ENCODE measurements at regions not wholly inside any gene's neighbourhood (a gene's known extent, or its start where the extent isn't known, plus 50 kb on each side); places are given as distances from the start of the nearest gene placed in this dataset.

DNA sequence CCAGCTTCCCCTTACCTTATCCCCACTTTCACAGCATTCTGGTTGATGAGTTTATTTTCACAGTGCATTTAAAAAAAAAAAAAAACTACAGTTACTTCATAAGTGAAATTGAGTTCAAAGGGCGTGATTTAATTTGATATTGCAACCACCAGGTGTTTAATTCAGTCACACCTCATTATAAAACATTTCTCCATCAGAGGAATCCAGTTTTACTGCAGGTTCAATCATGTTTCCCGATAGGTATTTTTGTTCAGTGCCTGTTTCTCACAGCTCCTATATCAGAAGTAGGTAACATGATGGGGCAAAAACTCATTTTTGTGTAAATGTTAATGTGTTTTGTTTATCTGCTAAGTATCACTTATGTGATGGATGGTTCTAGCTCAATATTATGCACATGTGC lies 102.3 kb upstream of the PCDH7 start:
- DNase-seq (ENCODE audit: low read depth), result peak; percentile 54
- no peak overlapping the region for H3K4me3 ChIP-seq (ENCODE audit: low read length)
- TF ChIP-seq, protein P1, sequence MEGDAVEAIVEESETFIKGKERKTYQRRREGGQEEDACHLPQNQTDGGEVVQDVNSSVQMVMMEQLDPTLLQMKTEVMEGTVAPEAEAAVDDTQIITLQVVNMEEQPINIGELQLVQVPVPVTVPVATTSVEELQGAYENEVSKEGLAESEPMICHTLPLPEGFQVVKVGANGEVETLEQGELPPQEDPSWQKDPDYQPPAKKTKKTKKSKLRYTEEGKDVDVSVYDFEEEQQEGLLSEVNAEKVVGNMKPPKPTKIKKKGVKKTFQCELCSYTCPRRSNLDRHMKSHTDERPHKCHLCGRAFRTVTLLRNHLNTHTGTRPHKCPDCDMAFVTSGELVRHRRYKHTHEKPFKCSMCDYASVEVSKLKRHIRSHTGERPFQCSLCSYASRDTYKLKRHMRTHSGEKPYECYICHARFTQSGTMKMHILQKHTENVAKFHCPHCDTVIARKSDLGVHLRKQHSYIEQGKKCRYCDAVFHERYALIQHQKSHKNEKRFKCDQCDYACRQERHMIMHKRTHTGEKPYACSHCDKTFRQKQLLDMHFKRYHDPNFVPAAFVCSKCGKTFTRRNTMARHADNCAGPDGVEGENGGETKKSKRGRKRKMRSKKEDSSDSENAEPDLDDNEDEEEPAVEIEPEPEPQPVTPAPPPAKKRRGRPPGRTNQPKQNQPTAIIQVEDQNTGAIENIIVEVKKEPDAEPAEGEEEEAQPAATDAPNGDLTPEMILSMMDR (IDR thresholded peaks at IDR 0.05; ENCODE audit: insufficient read depth, low read depth, low read length, missing control alignments), result no peak

DNA sequence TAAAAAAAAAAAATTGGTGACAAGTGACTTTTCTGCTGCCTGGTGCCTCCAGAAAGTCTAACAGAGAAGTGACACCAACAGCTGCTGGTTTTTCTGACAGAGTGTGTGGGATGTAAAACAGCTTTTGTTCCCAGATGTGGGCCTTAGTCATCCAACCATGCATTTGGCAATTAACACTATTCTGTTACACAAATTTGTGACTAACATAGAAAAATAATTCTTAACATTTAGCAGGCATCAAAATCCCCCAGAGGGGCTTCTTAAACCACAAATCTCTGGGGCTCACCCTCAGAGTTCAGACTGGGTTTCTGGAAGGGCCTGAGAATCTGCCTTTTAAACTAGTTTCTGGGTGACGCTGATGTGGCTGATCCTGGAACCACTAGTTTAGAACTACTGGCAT lies 100.5 kb upstream of the PCDH7 start:
- TF ChIP-seq, protein P1 (IDR thresholded peaks at IDR 0.05; ENCODE audit: insufficient read depth, low read depth, low read length, missing control alignments), result no peak
- DNase-seq (ENCODE audit: low read depth), result peak; percentile 42
- H3K4me3 ChIP-seq (ENCODE audit: low read length), result no peak overlapping the region

DNA sequence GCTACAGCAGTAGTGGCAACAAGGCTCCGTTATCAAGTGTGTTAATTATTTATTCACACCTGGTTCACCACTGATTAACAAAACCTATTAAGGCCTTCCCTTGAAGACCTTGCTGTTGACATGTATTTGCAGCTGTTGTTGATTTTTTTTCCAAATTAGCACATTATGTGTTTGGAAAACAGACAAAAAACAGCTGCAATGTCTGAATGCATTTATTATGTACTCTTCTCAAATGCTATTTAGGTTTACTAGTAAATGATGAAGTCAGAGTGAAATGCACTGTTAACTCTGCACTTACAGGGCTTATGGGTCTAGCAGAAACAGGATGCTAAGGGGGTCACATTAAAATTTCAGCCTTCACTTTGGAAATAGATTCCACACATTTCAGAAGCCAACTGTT lies 99.5 kb upstream of the PCDH7 start:
- DNase-seq (ENCODE audit: low read depth), result no peak
- H3K4me3 ChIP-seq (ENCODE audit: low read length), result no peak overlapping the region
- TF ChIP-seq, protein P1 (IDR thresholded peaks at IDR 0.05; ENCODE audit: insufficient read depth, low read depth, low read length, missing control alignments), result no peak

DNA sequence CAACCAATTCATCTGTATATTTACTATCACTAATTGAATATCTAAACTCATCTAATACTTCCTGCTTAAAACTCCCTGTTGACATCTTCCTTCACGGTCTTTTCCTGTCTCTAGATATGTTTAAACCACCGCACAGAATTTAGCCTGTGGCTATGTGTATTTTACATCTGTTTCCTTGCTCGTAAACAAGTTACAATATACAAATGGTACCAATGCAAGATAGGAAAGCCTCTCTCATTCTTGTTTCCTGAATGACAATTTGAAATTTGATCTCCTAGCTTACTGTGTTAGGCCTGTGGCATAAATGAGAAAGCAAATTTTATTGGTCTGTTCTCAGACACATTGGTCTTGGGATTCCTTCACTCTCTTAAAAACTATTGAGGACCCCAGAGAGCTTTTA lies 89.7 kb upstream of the PCDH7 start:
- TF ChIP-seq, protein P1 (IDR thresholded peaks at IDR 0.05; ENCODE audit: insufficient read depth, low read depth, low read length, missing control alignments), result no peak
- H3K4me3 ChIP-seq (ENCODE audit: low read length), result no peak overlapping the region
- DNase-seq (ENCODE audit: low read depth), result no peak

DNA sequence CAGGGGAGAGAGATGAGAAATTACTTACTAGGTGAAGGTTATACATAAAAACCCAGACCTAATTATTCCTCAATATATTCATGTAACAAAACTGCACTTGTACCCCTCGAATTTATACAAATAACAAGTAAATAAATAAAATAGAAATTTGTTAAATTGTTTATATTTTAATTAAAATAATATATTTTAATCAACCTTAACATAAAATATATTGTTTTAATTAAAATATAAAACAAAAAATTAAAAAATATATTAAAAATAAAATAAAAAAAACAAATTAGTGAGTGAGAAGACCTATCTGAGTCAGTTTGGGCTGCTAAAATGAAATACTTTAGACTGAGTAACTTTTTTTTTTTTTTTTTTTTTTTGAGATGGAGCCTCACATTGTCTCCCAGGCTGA lies 87.4 kb upstream of the PCDH7 start:
- no peak overlapping the region for H3K4me3 ChIP-seq (ENCODE audit: low read length)
- DNase-seq (ENCODE audit: low read depth), result no peak
- TF ChIP-seq, protein P1 (IDR thresholded peaks at IDR 0.05; ENCODE audit: insufficient read depth, low read depth, low read length, missing control alignments), result no peak

DNA sequence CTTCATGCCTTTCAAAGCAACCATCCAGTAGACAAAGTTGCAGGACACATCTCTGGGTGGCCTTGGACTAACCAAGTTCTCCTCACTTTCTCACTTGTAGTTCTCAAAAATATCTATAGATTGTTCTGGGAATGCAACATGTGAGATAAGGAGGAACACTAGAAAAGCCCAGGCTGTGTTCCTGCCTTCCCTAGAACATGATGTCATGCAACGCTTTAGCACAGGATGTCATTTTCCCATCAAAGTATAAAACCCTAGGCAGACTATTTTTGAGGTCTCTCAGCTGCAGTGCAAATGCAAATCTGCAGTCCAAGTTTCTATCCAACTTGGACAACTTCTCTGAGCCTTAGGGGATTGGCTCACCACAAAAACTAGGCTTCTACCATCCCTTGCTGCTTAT lies 78.8 kb upstream of the PCDH7 start:
- DNase-seq (ENCODE audit: low read depth), result no peak
- TF ChIP-seq, protein P1 (IDR thresholded peaks at IDR 0.05; ENCODE audit: insufficient read depth, low read depth, low read length, missing control alignments), result no peak
- H3K4me3 ChIP-seq (ENCODE audit: low read length), result no peak overlapping the region

DNA sequence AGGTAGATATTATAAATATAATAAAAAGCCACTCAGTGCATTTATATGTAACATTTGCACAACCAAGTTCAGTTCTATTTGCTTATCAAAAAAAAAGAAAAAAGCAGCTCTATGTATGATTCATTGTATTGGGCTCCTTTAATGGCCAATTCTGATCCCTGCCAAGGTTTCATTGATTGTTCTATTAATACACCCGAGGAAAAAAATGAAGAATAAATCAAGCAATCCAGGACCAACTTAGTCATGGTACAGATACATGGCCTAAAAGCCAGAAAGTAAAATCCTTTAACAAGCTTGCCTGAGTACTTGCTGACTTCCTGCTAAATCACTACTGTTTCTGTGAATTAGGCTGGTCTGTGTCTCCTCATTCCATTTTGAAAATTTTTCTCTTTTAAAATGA lies 77.6 kb upstream of the PCDH7 start:
- H3K4me3 ChIP-seq (ENCODE audit: low read length), result no peak overlapping the region
- TF ChIP-seq, protein P1 (IDR thresholded peaks at IDR 0.05; ENCODE audit: insufficient read depth, low read depth, low read length, missing control alignments), result no peak
- no peak for DNase-seq (ENCODE audit: low read depth)

Measured in epithelial cell of esophagus (primary cell).